ENCODE measurements at regions not wholly inside any gene's neighbourhood (a gene's known extent, or its start where the extent isn't known, plus 50 kb on each side); places are given as distances from the start of the nearest gene placed in this dataset.

DNA sequence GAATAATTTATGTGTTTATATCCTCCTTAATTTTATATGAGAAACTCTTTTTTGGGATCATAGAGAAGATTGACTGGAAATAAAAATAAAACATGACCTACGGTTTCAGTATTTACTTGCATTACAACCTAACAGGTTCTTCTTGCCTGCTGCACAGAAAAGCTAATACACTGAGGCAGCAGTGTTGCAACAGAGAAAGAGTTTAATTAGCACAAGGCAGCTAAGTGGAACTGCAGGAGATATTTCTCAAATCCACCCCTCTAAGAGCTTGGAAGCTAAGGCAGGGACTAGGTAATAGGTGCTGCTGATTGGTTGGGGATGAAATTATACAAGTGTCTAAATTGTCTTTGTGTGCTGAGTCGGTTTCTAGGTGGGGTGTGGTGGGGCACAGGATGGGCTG, 380.9 kb downstream of the DIRAS2 start:
- TF ChIP-seq POLR2AphosphoS5 (IDR thresholded peaks at IDR 0.05; ENCODE audit: borderline replicate concordance, low read depth, low read length) (no peak), EZH2 (IDR thresholded peaks at IDR 0.05) (no peak)
